ENCODE measurements at regions not wholly inside any gene's neighbourhood (a gene's known extent, or its start where the extent isn't known, plus 50 kb on each side); places are given as distances from the start of the nearest gene placed in this dataset.

DNA sequence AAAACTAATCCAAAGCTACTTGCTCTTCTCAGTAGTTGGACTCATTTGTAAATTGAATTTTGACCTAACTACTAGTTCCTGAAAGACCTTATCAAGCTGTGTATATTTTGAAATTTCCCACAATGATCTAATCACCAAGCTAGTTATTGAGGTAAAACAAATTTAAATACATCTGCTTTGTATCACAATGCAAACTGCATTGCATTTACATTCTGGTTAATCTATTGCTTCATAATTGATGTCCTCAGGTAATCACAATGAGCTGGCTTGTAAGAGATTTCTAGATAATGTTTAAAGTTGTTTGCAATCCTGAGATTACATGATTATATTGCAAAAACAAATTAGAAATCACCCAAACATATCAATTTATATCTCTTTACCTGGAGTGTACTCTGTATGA lies 848.8 kb downstream of the HACE1 start:
- no peak for DNase-seq (ENCODE audit: low read depth)
- TF ChIP-seq, protein P1, sequence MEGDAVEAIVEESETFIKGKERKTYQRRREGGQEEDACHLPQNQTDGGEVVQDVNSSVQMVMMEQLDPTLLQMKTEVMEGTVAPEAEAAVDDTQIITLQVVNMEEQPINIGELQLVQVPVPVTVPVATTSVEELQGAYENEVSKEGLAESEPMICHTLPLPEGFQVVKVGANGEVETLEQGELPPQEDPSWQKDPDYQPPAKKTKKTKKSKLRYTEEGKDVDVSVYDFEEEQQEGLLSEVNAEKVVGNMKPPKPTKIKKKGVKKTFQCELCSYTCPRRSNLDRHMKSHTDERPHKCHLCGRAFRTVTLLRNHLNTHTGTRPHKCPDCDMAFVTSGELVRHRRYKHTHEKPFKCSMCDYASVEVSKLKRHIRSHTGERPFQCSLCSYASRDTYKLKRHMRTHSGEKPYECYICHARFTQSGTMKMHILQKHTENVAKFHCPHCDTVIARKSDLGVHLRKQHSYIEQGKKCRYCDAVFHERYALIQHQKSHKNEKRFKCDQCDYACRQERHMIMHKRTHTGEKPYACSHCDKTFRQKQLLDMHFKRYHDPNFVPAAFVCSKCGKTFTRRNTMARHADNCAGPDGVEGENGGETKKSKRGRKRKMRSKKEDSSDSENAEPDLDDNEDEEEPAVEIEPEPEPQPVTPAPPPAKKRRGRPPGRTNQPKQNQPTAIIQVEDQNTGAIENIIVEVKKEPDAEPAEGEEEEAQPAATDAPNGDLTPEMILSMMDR (IDR thresholded peaks at IDR 0.05; ENCODE audit: insufficient read depth, low read length) = no peak
- no peak overlapping the region for H3K4me3 ChIP-seq (ENCODE audit: low read depth, low read length)

DNA sequence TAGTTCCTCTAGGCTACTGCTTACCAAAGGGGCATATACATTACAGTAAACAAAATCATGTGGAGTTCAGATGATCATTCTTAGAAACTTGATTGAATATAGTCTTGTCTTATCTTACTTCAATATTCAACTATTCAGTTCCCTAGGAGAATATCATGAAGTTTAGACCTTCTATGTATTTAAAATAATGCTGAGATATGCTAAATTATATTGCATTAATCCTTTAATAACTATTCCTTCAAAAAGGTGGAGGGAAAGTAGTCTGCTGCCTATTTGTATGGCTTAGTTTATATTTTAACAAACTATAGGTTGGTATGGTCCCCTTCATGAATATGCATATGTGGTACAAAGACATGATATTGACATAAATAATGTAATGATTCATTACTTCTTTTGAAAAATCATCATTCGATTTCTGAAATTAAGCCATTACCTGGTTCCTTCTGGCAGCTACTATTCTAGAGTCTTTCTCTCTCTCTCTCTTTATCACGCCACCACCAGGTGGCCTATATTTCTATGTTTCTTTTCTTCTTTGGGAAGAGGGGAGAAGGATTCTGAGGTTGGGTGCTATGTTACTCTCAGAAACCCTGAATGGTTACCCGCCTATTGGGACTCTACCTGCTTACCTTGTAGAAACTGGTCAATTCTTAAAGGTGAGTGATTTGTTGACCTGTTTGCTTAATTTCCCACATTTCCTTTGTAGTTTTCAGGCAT lies 855.8 kb downstream of the HACE1 start:
- DNase-seq (ENCODE audit: low read depth) = no peak
- TF ChIP-seq, protein P1 (IDR thresholded peaks at IDR 0.05; ENCODE audit: insufficient read depth, low read length) = no peak
- no peak overlapping the region for H3K4me3 ChIP-seq (ENCODE audit: low read depth, low read length)

DNA sequence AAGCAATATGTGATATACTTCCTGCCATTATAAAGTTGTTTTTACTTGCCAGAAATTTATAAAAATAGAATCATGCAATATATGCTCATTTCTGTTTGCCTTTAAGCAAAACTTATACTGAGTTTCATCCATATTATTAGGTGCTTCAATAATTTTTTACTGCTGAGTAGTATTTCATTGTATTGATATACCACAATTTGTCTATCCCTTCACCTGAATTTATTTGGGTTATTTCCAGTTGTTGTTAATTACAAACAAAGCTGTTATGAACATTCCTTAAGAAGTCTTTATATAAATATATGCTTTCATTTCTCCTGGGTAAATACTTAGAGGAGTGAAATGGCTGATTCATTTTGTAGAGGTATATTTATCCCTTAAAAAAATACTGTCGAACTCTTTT lies 864.1 kb downstream of the HACE1 start:
- DNase-seq (ENCODE audit: low read depth) = no peak
- TF ChIP-seq, protein P1 (IDR thresholded peaks at IDR 0.05; ENCODE audit: insufficient read depth, low read length) = no peak
- no peak overlapping the region for H3K4me3 ChIP-seq (ENCODE audit: low read depth, low read length)

DNA sequence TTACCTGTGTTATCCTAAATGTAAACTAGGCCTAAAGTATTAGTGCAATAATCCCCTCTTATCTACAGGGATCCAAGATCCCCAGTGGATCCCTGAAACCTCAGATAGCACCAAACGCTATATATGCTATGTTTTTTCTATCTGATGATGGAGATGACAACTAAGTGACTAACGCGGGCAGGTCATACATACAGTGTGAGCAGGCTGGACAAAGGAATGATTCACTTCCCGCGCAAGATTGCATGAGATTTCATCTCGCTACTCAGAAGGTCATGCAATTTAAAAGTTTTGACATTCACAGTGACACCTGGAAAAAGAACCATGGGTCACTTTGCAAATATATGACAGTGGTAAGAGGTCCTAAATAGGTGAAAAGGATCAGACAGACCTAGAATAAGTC lies 875.9 kb downstream of the HACE1 start:
- DNase-seq (ENCODE audit: low read depth) = no peak
- TF ChIP-seq, protein P1 (IDR thresholded peaks at IDR 0.05; ENCODE audit: insufficient read depth, low read length) = no peak
- no peak overlapping the region for H3K4me3 ChIP-seq (ENCODE audit: low read depth, low read length)

DNA sequence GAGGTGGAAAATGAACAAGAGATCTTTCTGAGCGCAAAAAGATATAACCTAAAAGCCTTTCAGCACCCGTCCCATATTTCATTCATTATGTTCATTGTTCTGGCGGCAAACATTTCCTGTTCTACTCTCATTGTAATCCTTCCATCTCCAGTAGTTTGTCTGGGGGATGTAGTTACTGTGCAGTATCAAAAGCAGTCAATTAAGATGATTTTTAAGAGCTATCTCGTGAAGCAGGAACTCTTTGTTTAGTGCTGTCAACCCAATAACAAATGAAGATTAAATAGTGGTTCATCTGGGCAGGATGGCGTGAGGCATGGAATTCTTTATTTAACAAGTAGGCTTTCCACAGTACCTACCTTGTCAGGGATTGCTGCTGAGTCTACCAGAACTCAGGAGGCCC lies 876.7 kb downstream of the HACE1 start:
- TF ChIP-seq, protein P1 (IDR thresholded peaks at IDR 0.05; ENCODE audit: insufficient read depth, low read length) = no peak

DNA sequence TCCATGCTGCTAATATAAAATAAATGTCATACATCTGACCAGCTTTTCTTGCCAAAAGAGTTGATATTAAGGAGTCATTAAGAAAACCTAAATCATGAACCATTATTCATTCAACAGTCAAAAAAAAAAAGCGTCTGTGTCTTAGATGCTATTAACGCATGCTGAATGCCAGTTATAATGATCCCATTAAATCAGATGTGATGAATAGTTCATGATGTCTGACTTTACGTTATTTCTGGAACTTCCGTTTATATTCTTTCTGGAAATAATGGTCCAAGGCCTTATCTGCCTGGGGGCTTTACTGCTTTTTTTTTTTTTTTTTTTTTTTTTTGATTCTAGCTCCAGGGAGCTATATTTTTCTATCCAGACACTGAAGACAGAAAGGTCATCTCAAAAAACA lies 877.1 kb downstream of the HACE1 start:
- H3K4me3 ChIP-seq (ENCODE audit: low read depth, low read length) = no peak overlapping the region
- no peak for DNase-seq (ENCODE audit: low read depth)
- TF ChIP-seq, protein P1 (IDR thresholded peaks at IDR 0.05; ENCODE audit: insufficient read depth, low read length) = no peak

More for the DNA sequence above, 876.7 kb downstream of the HACE1 start:
- no peak for DNase-seq (ENCODE audit: low read depth)
- H3K4me3 ChIP-seq (ENCODE audit: low read depth, low read length) = no peak overlapping the region

DNA sequence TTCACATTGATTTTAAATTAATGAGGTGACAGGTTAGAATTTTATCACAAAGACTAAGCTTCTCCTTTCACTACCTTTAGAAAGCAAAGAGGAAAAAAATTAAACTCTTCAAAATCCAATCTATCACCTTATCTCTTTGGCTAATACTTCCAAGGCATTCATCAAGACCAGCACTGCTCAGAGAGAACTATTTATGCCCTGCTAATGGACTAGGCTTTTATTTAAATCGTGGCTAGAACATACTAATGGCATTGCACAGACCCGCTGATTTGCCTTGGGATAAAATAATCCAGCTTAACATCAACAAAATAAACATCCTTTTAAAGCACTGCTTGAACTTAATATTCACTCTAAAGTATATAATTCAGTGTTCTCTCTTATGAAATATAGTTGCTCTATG lies 880.4 kb downstream of the HACE1 start:
- no peak for DNase-seq (ENCODE audit: low read depth)
- TF ChIP-seq, protein P1 (IDR thresholded peaks at IDR 0.05; ENCODE audit: insufficient read depth, low read length) = no peak
- no peak overlapping the region for H3K4me3 ChIP-seq (ENCODE audit: low read depth, low read length)
